ENCODE measurements at regions not wholly inside any gene's neighbourhood (a gene's known extent, or its start where the extent isn't known, plus 50 kb on each side); places are given as distances from the start of the nearest gene placed in this dataset.

GRCh38 chr14:76599559-76600287 lies 161.5 kb upstream of the VASH1 start:
- no peaks in the 10 kb centered on the region for H3K9me3 ChIP-seq (ENCODE audit: control insufficient read depth in 1 of 2, insufficient read depth in 1 of 2, low read depth in 1 of 2, low read length in 2 of 2)
- no peak for ATAC-seq
- no TSS peak for BruUV-seq (replicated peaks)
- no peak overlapping the region for H3K4me3 ChIP-seq (replicated peaks in 1 of 2; ENCODE audit: low read depth in 1 of 2, low read length in 2 of 2)
- TF ChIP-seq CTCF (IDR thresholded peaks at IDR 0.05 in 2 of 3, conservative IDR thresholded peaks at IDR 0.05 in 1 of 3; ENCODE audit: borderline replicate concordance in 1 of 3, insufficient read depth in 1 of 3, low read depth in 2 of 3, low read length in 2 of 3) (no peak), MAX (IDR thresholded peaks at IDR 0.05) (no peak), ELF1 (IDR thresholded peaks at IDR 0.05; ENCODE audit: borderline replicate concordance, low read depth) (no peak), EZH2 (IDR thresholded peaks at IDR 0.05) (no peak), REST (IDR thresholded peaks at IDR 0.05; ENCODE audit: low read depth) (no peak), TCF7L2 (IDR thresholded peaks at IDR 0.05; ENCODE audit: borderline replicate concordance, extremely low read depth, insufficient read depth, insufficient read length) (no peak), ZNF274 (IDR thresholded peaks at IDR 0.05; ENCODE audit: low read depth, low read length) (no peak), CEBPB (IDR thresholded peaks at IDR 0.05; ENCODE audit: low read depth) (no peak), ATF3 (IDR thresholded peaks at IDR 0.05) (no peak), JUND (IDR thresholded peaks at IDR 0.05) (no peak), EZH2phosphoT487 (IDR thresholded peaks at IDR 0.05; ENCODE audit: borderline replicate concordance) (no peak)
- H2AFZ ChIP-seq (ENCODE audit: low read depth, low read length, poor library complexity, severe bottlenecking), result no peak overlapping the region
- peaks cover 6% of the 10 kb centered on the region; the same call in 1 of the 2 replicates for H3K27me3 ChIP-seq (ENCODE audit: insufficient read depth, low read length)
- no peaks in the 10 kb centered on the region for H3K36me3 ChIP-seq (ENCODE audit: control insufficient read depth in 1 of 2, insufficient read depth in 2 of 2, low read length in 2 of 2)
- H3K79me2 ChIP-seq (ENCODE audit: insufficient read depth, low read length), result no peaks in the 10 kb centered on the region
- H3K27ac ChIP-seq (ENCODE audit: low read depth, low read length), result no peak overlapping the region
- POLR2A ChIA-PET, result no interaction called here
- CTCF ChIA-PET, result no interaction called here
- H3K4me2 ChIP-seq (ENCODE audit: low read length), result no peak overlapping the region
- H3K4me1 ChIP-seq (ENCODE audit: control insufficient read depth in 1 of 2, insufficient read depth in 2 of 2, low read length in 2 of 2), result no peaks in the 10 kb centered on the region
- H4K20me1 ChIP-seq (ENCODE audit: insufficient read depth), result no peaks in the 10 kb centered on the region
- no peak for DNase-seq (ENCODE audit: low read depth, low spot score)
- H3K9ac ChIP-seq (ENCODE audit: low read length), result no peak overlapping the region
- RAD21 ChIA-PET (ENCODE audit: low non-redundant PET in 1 of 2, low total read pairs in 2 of 2, uncharacterized antibody in 2 of 2, unreplicated experiment in 2 of 2), result no interaction called here
- intact Hi-C loops (cut with micrococcal nuclease), result no loop called here
- H3K9me2 ChIP-seq (ENCODE audit: insufficient read depth), result no peaks in the 10 kb centered on the region
